CD4-positive, alpha-beta T cell treated with Interleukin-15 for 4 hours (primary cell): ENCODE measurements at regions not wholly inside any gene's neighbourhood (a gene's known extent, or its start where the extent isn't known, plus 50 kb on each side); places are given as distances from the start of the nearest gene placed in this dataset.
A peak's percentile ranks its signal among the peaks of the same experiment; 100 is the strongest.

ENCODE experiments used
- DNase-seq: peaks from one replicate; pipeline ENCODE4 v3.0.0-alpha.2; 2020; ENCODE audit warnings: low spot score

- no peak for DNase-seq
Measured at GRCh38 chr9:96038271-96038670, 162.8 kb downstream of the ERCC6L2 start.

- no peak for DNase-seq
Measured at GRCh38 chr9:96034553-96035122, 159.1 kb downstream of the ERCC6L2 start.

GRCh38 chr9:96033896-96034295 lies 158.4 kb downstream of the ERCC6L2 start:
- DNase-seq, result no peak

GRCh38 chr9:96031916-96032534 lies 156.5 kb downstream of the ERCC6L2 start:
- no peak for DNase-seq

GRCh38 chr9:96031366-96031824 lies 155.9 kb downstream of the ERCC6L2 start:
- DNase-seq, result no peak

- DNase-seq, result no peak
Measured at GRCh38 chr9:96029722-96030530, 154.4 kb downstream of the ERCC6L2 start.

- no peak for DNase-seq
Measured at GRCh38 chr9:96027251-96028131, 152.0 kb downstream of the ERCC6L2 start.

GRCh38 chr9:96026655-96027213 lies 151.2 kb downstream of the ERCC6L2 start:
- DNase-seq, result no peak

GRCh38 chr9:96025995-96026602 lies 150.6 kb downstream of the ERCC6L2 start:
- no peak for DNase-seq

GRCh38 chr9:96023486-96023885 lies 148.0 kb downstream of the ERCC6L2 start:
- no peak for DNase-seq

GRCh38 chr9:96022445-96023051 lies 147.1 kb downstream of the ERCC6L2 start:
- DNase-seq, result peak; percentile 55

GRCh38 chr9:96021551-96022444 lies 146.3 kb downstream of the ERCC6L2 start:
- DNase-seq, result no peak

- DNase-seq, result peak; percentile 68
Measured at GRCh38 chr9:96020792-96021550, 145.5 kb downstream of the ERCC6L2 start.

- DNase-seq, result no peak
Measured at GRCh38 chr9:96020300-96020791, 144.9 kb downstream of the ERCC6L2 start.
